ENCODE measurements at regions not wholly inside any gene's neighbourhood (a gene's known extent, or its start where the extent isn't known, plus 50 kb on each side); places are given as distances from the start of the nearest gene placed in this dataset.

DNA sequence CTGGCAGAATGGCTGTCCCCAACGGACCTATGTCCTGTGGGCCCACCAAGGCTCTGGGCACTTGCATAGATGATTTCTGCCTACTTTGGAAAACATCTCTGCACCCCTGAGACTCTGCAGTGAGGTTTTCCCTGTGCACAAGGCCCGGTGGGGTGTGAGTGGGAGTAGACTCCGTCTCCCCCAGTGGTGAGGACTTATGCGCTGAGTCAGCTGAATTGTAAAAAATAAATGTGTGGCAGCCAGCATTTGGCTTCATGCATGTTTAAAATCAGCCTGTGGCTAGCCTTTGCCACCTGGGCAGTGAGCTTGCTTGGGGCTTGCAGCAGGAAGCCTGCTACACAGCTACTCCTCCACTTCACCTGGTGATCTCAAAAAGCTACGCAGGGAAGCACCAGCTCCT, 139.3 kb upstream of the WDR11 start:
- TF ChIP-seq, protein P1, sequence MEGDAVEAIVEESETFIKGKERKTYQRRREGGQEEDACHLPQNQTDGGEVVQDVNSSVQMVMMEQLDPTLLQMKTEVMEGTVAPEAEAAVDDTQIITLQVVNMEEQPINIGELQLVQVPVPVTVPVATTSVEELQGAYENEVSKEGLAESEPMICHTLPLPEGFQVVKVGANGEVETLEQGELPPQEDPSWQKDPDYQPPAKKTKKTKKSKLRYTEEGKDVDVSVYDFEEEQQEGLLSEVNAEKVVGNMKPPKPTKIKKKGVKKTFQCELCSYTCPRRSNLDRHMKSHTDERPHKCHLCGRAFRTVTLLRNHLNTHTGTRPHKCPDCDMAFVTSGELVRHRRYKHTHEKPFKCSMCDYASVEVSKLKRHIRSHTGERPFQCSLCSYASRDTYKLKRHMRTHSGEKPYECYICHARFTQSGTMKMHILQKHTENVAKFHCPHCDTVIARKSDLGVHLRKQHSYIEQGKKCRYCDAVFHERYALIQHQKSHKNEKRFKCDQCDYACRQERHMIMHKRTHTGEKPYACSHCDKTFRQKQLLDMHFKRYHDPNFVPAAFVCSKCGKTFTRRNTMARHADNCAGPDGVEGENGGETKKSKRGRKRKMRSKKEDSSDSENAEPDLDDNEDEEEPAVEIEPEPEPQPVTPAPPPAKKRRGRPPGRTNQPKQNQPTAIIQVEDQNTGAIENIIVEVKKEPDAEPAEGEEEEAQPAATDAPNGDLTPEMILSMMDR (IDR thresholded peaks at IDR 0.05; ENCODE audit: borderline replicate concordance, extremely low read depth, insufficient read depth) = no peak
- intact Hi-C loops (cut with DNase I) = no loop called here
- Histone ChIP-seq H3K9ac (ENCODE audit: low read length in 3 of 3) (no peak overlapping the region), H3K27ac (ENCODE audit: low read depth in 2 of 2, low read length in 2 of 2) (no peak overlapping the region), H3K9me3 (ENCODE audit: control insufficient read depth in 2 of 3, insufficient read depth in 1 of 3, low read length in 3 of 3) (no peaks in the 10 kb centered on the region), H3K4me3 (ENCODE audit: low read length in 3 of 3) (no peak overlapping the region), H3K27me3 (ENCODE audit: control insufficient read depth, insufficient read depth, low read length) (no peaks in the 10 kb centered on the region), H3K4me1 (ENCODE audit: control insufficient read depth in 2 of 3, insufficient read depth in 2 of 3, low read depth in 1 of 3, low read length in 3 of 3) (no peaks in the 10 kb centered on the region), H3K36me3 (ENCODE audit: control insufficient read depth in 2 of 3, insufficient read depth in 3 of 3, low read length in 3 of 3) (no peaks in the 10 kb centered on the region)
- DNase-seq (no peak), FAIRE-seq (no peak)

DNA sequence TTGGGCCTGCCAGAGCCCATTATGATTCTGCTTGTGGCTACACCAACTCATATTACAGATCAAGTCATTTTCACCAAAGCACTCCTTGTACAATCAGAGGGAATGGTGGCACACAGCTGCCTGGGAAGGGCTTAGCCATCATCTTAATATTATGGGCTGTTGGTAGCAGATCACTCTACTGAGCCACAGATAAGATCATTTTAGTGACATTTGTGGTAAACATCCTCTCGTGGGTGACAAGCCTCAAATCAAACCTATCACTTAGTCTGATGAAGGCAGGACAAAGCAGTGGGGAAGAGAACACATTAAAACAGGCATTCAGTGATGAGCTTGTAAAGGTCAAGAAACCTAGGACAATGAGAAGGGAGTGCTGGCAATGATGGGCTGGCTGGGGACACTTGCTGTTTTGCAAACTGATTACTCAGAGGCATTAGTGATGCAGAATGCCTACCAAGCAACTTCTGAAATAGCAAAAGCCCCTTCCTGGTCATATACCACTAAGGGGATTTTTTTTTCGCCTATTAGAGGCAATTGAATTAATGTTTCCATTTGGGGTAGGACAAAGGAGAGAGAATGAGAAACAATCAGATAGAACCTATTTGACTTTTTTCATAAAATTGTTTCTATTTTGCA, 137.5 kb upstream of the WDR11 start:
- no peaks in the 10 kb centered on the region for H3K4me1 ChIP-seq (ENCODE audit: control insufficient read depth in 2 of 3, insufficient read depth in 2 of 3, low read depth in 1 of 3, low read length in 3 of 3)
- TF ChIP-seq, protein P1 (IDR thresholded peaks at IDR 0.05; ENCODE audit: borderline replicate concordance, extremely low read depth, insufficient read depth) = no peak
- H3K36me3 ChIP-seq (ENCODE audit: control insufficient read depth in 2 of 3, insufficient read depth in 3 of 3, low read length in 3 of 3) = no peaks in the 10 kb centered on the region
- H3K4me3 ChIP-seq (ENCODE audit: low read length in 3 of 3) = no peak overlapping the region
- no peak overlapping the region for H3K9ac ChIP-seq (ENCODE audit: low read length in 3 of 3)
- FAIRE-seq = no peak
- DNase-seq = no peak
- H3K27me3 ChIP-seq (ENCODE audit: control insufficient read depth, insufficient read depth, low read length) = no peaks in the 10 kb centered on the region
- intact Hi-C loops (cut with DNase I) = no loop called here
- no peaks in the 10 kb centered on the region for H3K9me3 ChIP-seq (ENCODE audit: control insufficient read depth in 2 of 3, insufficient read depth in 1 of 3, low read length in 3 of 3)
- H3K27ac ChIP-seq (ENCODE audit: low read depth in 2 of 2, low read length in 2 of 2) = no peak overlapping the region

DNA sequence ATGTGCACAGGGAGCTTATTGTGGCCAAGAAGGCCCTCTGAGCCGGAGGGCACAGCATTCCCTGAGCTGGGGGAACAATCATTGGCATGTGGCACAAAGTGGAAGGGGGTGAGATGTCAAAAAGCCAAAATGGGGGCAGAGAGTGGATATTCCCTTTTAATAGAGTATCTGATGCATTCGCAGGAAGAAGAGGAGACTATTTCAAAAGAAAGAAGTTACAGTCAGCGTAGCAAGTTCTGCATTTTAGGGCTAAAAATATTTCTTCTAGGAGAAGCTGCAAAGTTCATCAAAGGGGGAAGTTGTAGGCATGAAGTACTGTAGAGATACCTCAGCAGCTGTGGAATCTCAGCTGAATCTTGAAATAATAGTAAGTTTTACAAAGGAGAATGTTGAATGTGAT, 136.0 kb upstream of the WDR11 start:
- no peak overlapping the region for H3K4me3 ChIP-seq (ENCODE audit: low read length in 3 of 3)
- no peaks in the 10 kb centered on the region for H3K27me3 ChIP-seq (ENCODE audit: control insufficient read depth, insufficient read depth, low read length)
- TF ChIP-seq, protein P1 (IDR thresholded peaks at IDR 0.05; ENCODE audit: borderline replicate concordance, extremely low read depth, insufficient read depth) = no peak
- H3K4me1 ChIP-seq (ENCODE audit: control insufficient read depth in 2 of 3, insufficient read depth in 2 of 3, low read depth in 1 of 3, low read length in 3 of 3) = no peaks in the 10 kb centered on the region
- H3K36me3 ChIP-seq (ENCODE audit: control insufficient read depth in 2 of 3, insufficient read depth in 3 of 3, low read length in 3 of 3) = no peaks in the 10 kb centered on the region
- H3K9me3 ChIP-seq (ENCODE audit: control insufficient read depth in 2 of 3, insufficient read depth in 1 of 3, low read length in 3 of 3) = no peaks in the 10 kb centered on the region
- intact Hi-C loops (cut with DNase I) = no loop called here
- no peak overlapping the region for H3K9ac ChIP-seq (ENCODE audit: low read length in 3 of 3)
- DNase-seq = no peak
- no peak for FAIRE-seq
- H3K27ac ChIP-seq (ENCODE audit: low read depth in 2 of 2, low read length in 2 of 2) = no peak overlapping the region

DNA sequence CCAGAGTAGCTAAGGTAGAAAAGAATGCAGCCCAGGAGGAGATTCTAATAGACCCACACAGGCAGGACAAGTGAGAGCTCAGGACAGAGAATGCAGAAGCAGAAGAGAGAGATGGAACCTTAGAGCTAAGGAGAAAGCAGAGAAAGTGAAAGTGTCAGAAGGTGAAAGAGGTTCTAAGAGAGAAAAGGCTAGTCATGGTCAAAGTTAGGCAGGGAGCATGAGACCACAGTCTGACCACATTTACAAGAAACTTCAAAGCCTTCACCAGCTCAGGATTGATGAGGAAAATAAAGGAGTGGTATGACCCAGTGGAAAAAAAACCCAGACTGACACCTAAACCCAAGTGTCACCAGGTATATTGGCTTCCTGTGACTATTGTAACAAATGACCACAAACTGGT, 131.8 kb upstream of the WDR11 start:
- TF ChIP-seq, protein P1 (IDR thresholded peaks at IDR 0.05; ENCODE audit: borderline replicate concordance, extremely low read depth, insufficient read depth) = no peak
- no peaks in the 10 kb centered on the region for H3K4me1 ChIP-seq (ENCODE audit: control insufficient read depth in 2 of 3, insufficient read depth in 2 of 3, low read depth in 1 of 3, low read length in 3 of 3)
- no peak for DNase-seq
- H3K9ac ChIP-seq (ENCODE audit: low read length in 3 of 3) = no peak overlapping the region
- H3K36me3 ChIP-seq (ENCODE audit: control insufficient read depth in 2 of 3, insufficient read depth in 3 of 3, low read length in 3 of 3) = no peaks in the 10 kb centered on the region
- intact Hi-C loops (cut with DNase I) = no loop called here
- no peaks in the 10 kb centered on the region for H3K9me3 ChIP-seq (ENCODE audit: control insufficient read depth in 2 of 3, insufficient read depth in 1 of 3, low read length in 3 of 3)
- H3K27ac ChIP-seq (ENCODE audit: low read depth in 2 of 2, low read length in 2 of 2) = no peak overlapping the region
- FAIRE-seq = no peak
- H3K27me3 ChIP-seq (ENCODE audit: control insufficient read depth, insufficient read depth, low read length) = no peaks in the 10 kb centered on the region
- H3K4me3 ChIP-seq (ENCODE audit: low read length in 3 of 3) = no peak overlapping the region
